ENCODE measurements at regions not wholly inside any gene's neighbourhood (a gene's known extent, or its start where the extent isn't known, plus 50 kb on each side); places are given as distances from the start of the nearest gene placed in this dataset.
"Not testable (repeated sequence)": the region's sequence is repeated elsewhere in the genome, so short reads cannot be mapped to it uniquely, and the experiment has no call there.

DNA sequence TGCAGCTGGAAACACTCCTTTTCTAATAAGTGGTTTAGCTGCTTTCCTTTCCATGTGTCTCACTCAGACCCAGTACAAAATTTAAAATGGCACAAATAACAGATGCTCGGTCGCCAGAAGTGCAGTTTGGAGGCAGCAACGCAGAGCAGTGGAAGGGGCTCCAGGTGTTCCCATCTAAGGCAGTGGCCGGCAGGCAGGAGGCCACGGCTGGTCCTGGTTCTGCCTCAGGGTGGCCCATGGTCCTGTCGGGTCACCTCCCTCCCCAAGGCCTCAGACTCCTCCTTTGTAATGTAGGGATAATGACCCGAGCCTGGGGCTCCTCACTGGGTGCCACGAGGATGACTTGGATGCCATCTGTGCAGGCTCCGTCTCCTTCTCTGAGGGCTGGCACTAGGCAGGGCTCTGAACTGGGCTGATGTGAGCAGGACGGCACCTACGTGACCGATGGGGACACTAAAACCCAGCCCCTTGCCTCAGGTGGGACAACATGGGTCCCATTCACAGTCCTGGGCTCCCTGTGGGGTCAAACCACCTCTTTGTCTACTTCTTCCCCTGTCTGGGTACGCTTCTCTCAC, 80.9 kb upstream of the SLC66A3 start:
- no peak for DNase-seq
- Histone ChIP-seq H3K36me3 (replicated peaks; ENCODE audit: control insufficient read depth, insufficient read depth, low read length) (no peaks in the 10 kb centered on the region), H3K4me3 (ENCODE audit: insufficient read depth, low read depth, low read length) (no peak overlapping the region)

DNA sequence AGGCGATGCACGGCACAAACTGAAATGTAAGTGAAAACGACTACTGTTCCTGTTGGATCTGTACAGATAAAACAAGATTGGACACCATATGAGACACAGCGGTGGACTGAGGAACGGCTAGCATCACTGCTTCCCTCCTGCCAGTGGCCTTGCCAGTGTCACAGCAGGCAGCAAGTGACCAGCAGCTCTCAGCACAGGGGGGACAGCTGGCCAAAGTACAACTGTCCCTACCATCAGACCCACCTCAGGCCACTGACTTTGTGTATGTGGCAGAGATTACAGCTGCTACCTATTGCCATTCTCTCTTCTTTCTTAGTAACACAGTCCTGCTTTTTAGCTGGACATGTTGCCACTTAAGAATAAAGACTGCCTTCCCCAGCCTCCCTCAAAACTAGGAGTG, 80.0 kb upstream of the SLC66A3 start:
- no peak for DNase-seq
- Histone ChIP-seq H3K4me3 (ENCODE audit: insufficient read depth, low read depth, low read length) (no peak overlapping the region), H3K36me3 (replicated peaks; ENCODE audit: control insufficient read depth, insufficient read depth, low read length) (no peaks in the 10 kb centered on the region), H3K27me3 (ENCODE audit: control insufficient read depth, insufficient read depth, low read length) (no peaks in the 10 kb centered on the region)

More for the DNA sequence above, 80.9 kb upstream of the SLC66A3 start:
- H3K27me3 ChIP-seq (ENCODE audit: control insufficient read depth, insufficient read depth, low read length) = no peaks in the 10 kb centered on the region

DNA sequence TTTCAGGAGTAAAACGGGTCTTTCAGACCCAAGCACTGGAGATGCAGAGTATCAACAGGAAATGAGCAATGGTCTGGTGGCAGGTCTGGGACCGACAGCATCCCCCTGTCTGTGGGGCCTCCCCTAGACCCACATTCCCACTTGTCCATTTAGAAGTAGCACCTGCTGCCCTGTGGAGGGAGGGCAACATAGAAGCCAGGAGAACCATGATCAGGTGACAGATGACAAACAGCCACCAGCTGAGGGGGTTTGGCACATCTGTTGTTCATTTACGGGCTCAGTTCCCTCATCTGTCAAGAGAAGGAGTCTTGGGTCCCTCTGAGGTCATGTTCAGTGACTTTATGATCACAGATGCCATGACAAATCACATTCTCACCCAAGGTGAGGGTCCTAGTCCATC, 77.9 kb upstream of the SLC66A3 start:
- no peak overlapping the region for H3K4me3 ChIP-seq (ENCODE audit: insufficient read depth, low read depth, low read length)
- no peaks in the 10 kb centered on the region for H3K27me3 ChIP-seq (ENCODE audit: control insufficient read depth, insufficient read depth, low read length)
- DNase-seq = no peak

DNA sequence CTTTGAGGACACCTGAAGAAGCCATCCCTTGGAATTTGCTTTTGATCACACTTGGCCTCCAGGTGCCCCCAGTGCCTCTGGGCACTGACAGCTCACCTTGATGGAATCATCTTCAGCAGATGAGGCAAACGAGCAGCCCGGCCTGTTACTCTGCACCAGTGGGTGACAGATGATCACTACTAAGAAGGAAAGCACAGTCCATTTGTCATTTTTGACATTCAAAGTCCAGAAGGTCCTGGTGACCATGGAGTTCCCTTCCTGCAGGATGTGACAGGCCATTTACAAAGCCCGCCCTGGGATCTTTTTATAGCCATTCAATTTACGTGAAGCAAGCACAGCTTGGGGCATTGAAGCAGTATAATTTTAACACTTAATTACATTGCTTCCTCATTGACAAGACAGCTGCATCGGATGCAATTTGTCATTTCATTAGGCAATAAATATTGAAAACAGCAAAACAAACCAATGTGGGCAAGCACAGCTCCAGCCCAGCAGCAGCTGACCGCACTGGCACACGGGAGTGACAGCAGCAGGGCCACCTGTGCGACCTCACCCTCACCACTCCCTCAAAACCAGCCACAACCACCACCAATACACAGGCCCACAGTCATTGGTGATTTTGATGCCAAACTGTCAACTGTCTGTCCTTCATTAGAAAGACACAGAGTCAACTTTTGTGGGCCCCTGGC, 76.0 kb upstream of the SLC66A3 start:
- H3K36me3 ChIP-seq (replicated peaks; ENCODE audit: control insufficient read depth, insufficient read depth, low read length) = no peaks in the 10 kb centered on the region
- no peak for DNase-seq
- H3K27me3 ChIP-seq (ENCODE audit: control insufficient read depth, insufficient read depth, low read length) = no peaks in the 10 kb centered on the region
- no peak overlapping the region for H3K4me3 ChIP-seq (ENCODE audit: insufficient read depth, low read depth, low read length)

More for the DNA sequence above, 77.9 kb upstream of the SLC66A3 start:
- H3K36me3 ChIP-seq (replicated peaks; ENCODE audit: control insufficient read depth, insufficient read depth, low read length) = no peaks in the 10 kb centered on the region

DNA sequence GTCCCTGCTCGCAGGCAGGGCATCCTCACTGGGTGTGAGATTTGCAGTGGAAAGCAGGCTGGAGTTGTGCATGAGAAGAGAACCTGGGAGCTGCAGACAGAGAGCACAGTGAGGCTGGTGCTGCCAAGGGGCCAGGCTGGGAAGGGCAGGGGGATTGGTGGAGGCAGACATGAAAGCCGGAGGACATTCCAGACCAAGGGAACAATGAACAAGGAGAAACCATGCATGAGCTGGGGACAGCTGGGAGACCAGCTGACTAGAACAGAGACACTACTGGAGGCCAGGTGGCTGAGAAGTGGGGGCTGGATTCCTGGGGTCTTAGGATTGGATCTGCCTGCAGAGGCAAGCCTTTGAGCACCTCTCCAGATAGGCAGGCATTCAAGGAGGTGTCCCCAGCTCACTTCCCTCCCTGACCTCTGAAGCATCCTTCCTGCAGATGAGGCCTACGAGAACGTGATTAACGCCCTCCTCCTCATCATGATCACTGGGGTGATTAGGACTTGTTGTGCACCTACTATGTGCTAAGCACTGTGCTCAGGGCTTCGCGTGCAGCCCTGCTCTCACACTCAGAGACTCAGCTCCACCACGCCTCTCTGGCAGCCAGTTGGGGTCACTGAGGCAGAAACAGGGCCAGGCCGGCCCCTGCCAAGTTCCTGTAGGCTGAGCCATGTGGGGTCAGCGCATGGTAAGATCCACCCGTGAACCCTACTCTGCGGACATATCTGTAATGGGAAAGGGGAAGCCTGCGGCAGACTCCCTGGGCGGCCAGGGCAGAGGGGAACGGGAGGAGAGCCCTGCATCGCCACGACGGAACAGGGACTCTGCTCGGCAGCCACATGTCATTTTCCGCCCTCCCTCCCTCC, 74.8 kb upstream of the SLC66A3 start:
- DNase-seq = peak; percentile 51
- no peaks in the 10 kb centered on the region for H3K36me3 ChIP-seq (replicated peaks; ENCODE audit: control insufficient read depth, insufficient read depth, low read length)
- no peak overlapping the region for H3K4me3 ChIP-seq (ENCODE audit: insufficient read depth, low read depth, low read length)
- no peaks in the 10 kb centered on the region for H3K27me3 ChIP-seq (ENCODE audit: control insufficient read depth, insufficient read depth, low read length)

DNA sequence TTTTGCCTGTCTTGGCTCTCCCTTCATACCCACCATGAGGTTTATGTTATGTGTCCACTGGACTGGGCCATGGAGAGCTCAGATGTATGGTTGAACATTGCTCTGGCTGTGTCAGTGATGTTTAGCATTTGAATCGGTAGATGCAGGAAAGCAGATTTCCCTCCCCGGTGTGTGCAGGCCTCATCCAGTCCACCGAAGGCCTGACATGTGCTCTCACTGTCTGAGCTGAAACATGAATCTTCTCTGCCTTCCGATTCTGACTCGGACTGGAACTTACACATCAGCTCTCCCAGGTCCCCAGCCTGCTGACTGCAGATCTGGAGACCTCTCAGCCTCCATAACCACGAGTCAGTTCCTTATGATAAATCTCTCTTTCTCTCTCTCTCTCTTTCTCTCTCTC, 72.4 kb upstream of the SLC66A3 start:
- H3K36me3 ChIP-seq (replicated peaks; ENCODE audit: control insufficient read depth, insufficient read depth, low read length) = no peaks in the 10 kb centered on the region
- DNase-seq = no peak
- no peak overlapping the region for H3K4me3 ChIP-seq (ENCODE audit: insufficient read depth, low read depth, low read length)
- no peaks in the 10 kb centered on the region for H3K27me3 ChIP-seq (ENCODE audit: control insufficient read depth, insufficient read depth, low read length)

DNA sequence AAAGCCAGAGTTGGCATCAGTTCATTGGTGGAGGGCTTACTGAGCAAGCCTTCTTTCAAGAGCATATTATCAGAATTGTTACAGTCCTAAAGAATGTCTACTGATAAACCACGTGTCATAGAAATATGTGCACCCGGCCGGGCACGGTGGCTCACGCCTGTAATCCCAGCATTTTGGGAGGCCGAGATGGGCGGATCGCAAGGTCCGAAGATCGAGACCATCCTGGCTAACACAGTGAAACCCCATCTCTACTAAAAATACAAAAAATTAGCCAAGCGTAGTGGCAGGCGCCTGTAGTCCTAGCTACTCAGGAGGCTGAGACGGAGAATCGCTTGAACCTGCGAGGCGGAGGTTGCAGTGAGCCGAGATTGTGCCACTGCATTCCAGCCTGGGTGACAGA, 66.4 kb upstream of the SLC66A3 start:
- H3K27me3 ChIP-seq (ENCODE audit: control insufficient read depth, insufficient read depth, low read length); H3K36me3 ChIP-seq (replicated peaks; ENCODE audit: control insufficient read depth, insufficient read depth, low read length); H3K4me3 ChIP-seq (ENCODE audit: insufficient read depth, low read depth, low read length); DNase-seq: not testable (repeated sequence)

DNA sequence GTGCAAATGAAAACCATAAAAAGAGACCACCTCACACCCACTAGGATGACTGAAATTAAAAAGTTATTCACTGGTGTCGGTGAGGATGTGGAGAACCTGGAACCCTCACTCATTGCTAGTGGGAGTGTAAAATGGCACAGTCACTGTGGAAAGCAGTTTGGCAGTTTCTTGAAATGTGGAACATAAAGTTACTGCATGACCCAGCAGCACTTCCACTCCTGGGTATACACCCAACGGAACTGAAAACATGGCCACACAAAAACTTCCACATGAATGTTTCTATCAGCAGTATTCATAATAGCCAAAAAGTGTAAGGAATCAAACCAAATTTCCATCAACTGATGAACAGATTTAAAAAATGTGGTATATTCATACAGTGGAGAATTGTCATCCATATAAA, 65.1 kb upstream of the SLC66A3 start:
- H3K27me3 ChIP-seq (ENCODE audit: control insufficient read depth, insufficient read depth, low read length) = no peaks in the 10 kb centered on the region
- no peaks in the 10 kb centered on the region for H3K36me3 ChIP-seq (replicated peaks; ENCODE audit: control insufficient read depth, insufficient read depth, low read length)
- DNase-seq = no peak
- H3K4me3 ChIP-seq (ENCODE audit: insufficient read depth, low read depth, low read length) = no peak overlapping the region

DNA sequence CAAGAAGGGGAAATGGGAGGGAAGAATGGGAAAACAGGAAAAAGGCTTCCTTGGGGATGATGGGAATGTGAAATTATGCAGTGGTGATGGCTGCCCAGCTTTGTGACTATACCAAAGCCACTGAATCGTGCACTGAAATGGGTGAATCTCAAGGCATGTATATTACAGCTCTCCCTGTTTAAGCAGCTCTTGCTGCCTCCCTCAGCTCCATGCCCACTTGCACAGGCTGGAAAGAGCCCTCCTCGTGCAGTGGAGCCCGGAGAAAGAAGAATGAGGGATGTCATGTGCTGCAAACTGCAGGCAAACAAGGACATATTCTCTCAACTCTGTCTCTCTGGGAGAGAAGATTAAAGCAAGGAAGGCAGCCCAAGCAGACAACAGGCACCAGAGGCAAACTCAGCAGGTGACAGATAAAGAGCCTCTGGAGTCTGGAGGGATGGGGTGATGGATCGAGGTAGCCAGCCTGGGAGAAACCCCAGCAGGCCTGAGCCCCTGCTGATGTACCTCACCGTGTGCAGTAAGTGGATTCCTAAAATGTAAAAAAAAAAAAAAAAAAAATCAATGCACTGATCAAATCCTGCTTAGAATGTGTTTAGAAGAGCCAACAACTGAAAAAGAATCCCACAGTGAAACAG, 62.4 kb upstream of the SLC66A3 start:
- Histone ChIP-seq H3K4me3 (ENCODE audit: insufficient read depth, low read depth, low read length) (no peak overlapping the region), H3K36me3 (replicated peaks; ENCODE audit: control insufficient read depth, insufficient read depth, low read length) (no peaks in the 10 kb centered on the region), H3K27me3 (ENCODE audit: control insufficient read depth, insufficient read depth, low read length) (no peaks in the 10 kb centered on the region)
- DNase-seq = no peak

DNA sequence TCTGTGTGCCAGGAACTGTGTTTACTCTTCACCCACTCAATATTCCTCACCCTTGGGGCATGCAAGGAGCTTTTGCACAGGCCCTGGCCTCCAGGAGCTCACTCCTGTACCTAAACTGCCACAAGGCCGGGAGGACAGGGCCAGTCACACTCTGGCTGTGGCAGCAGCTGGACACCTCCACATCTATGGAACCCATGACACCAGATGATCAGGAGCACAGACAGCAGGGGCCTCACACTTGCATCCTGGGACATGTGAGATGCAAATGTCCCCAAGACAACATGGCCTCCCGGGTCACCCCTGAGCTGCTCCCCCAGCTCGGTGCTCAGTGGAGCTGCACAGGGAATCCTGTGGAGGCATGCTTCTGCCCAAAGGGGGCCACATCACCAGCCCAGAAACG, 61.8 kb upstream of the SLC66A3 start:
- no peaks in the 10 kb centered on the region for H3K36me3 ChIP-seq (replicated peaks; ENCODE audit: control insufficient read depth, insufficient read depth, low read length)
- no peaks in the 10 kb centered on the region for H3K27me3 ChIP-seq (ENCODE audit: control insufficient read depth, insufficient read depth, low read length)
- DNase-seq = no peak
- H3K4me3 ChIP-seq (ENCODE audit: insufficient read depth, low read depth, low read length) = no peak overlapping the region

DNA sequence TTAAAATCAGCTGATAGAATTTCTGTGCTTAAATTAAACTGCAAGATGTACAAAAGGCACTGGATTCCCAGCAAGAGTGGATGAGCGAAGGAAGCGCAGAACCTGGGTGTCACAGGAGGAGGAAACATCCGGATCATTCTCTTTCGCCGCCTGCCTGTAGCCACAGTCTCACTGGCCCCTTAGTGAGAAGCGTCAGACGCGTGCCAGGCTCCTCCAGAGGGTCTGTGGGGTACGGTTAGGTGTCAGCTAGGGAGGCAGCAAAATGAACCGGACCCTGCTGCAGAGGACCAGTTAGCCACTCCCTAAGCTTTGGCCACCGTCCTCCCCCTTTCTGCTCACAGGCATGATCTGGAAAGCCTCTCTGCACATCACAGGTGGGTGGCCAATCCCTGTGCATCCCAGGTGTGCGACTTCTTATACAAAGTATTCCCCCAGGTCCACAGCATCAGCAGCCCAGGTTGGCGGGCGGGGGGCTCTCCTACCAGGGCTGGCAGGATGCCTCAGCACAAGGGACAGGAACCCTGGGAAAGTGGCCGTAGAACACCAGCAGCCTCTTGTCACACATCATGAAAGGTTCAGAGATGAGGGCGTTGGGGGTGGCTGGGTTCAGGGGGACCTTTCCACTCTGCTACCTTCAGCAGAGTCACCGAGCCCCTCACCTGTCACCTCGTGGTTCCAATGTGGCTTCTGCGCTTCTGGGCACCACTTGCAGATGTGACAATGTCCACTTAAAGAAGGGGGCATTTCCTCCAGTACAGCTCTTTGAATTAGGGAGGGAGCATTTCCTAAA, 61.1 kb upstream of the SLC66A3 start:
- H3K4me3 ChIP-seq (ENCODE audit: insufficient read depth, low read depth, low read length) = no peak overlapping the region
- DNase-seq = no peak
- H3K36me3 ChIP-seq (replicated peaks; ENCODE audit: control insufficient read depth, insufficient read depth, low read length) = no peaks in the 10 kb centered on the region
- H3K27me3 ChIP-seq (ENCODE audit: control insufficient read depth, insufficient read depth, low read length) = no peaks in the 10 kb centered on the region

DNA sequence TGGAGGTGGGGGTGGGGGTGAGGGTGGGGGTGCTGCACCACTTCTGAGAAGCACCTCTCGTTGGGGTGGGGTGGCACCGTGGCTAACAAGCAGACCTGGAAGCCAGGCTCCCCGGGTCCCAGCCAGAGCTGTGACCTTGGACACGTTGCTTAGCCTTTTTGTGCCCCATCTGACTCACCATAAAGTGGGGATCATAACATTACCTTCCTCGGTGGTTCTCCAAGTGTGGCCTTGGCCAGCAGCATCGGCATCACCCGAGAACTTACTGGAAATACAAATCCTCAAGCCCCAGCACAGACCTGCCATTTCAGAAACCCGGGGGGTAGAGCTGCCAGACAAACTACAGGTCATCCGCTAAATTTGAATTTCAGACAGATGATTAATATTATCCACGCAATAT, 58.7 kb upstream of the SLC66A3 start:
- no peak for DNase-seq
- H3K36me3 ChIP-seq (replicated peaks; ENCODE audit: control insufficient read depth, insufficient read depth, low read length) = no peaks in the 10 kb centered on the region
- no peaks in the 10 kb centered on the region for H3K27me3 ChIP-seq (ENCODE audit: control insufficient read depth, insufficient read depth, low read length)
- H3K4me3 ChIP-seq (ENCODE audit: insufficient read depth, low read depth, low read length) = no peak overlapping the region

DNA sequence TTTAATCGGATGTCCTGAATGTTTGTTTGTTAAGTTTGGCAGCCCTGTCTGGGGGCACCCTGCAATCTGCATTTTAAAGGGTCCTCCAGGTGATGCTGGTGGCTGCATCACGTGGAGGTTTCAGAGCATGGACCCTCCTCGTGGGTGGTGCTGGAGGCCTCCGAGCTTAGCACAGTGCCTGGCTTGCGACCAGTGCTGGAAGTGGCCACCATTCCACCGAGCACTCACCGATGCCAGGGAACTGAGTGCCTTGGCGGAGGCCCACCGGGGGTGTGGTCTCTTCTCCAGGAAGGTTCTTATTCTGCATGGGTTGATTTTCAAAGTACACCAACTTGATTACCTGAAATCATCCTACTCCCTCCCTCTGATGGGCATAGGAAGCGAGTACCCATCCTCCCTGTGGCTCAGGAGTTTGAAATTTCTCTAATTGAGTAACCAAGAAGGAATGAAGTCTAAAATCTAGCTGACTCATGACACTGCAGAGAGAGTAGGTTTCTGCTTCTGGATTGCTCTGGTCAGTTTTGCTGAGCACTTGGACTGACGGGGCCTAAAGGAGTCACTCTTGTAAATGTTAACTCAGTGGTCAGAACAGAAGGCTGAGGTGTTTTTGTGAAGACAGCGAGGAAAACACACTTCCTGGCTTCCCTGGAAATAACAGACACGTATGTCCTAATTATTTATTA, 58.1 kb upstream of the SLC66A3 start:
- H3K27me3 ChIP-seq (ENCODE audit: control insufficient read depth, insufficient read depth, low read length) = no peaks in the 10 kb centered on the region
- no peak for DNase-seq
- no peak overlapping the region for H3K4me3 ChIP-seq (ENCODE audit: insufficient read depth, low read depth, low read length)
- H3K36me3 ChIP-seq (replicated peaks; ENCODE audit: control insufficient read depth, insufficient read depth, low read length) = no peaks in the 10 kb centered on the region
